ENCODE measurements at regions not wholly inside any gene's neighbourhood (a gene's known extent, or its start where the extent isn't known, plus 50 kb on each side); places are given as distances from the start of the nearest gene placed in this dataset.

DNA sequence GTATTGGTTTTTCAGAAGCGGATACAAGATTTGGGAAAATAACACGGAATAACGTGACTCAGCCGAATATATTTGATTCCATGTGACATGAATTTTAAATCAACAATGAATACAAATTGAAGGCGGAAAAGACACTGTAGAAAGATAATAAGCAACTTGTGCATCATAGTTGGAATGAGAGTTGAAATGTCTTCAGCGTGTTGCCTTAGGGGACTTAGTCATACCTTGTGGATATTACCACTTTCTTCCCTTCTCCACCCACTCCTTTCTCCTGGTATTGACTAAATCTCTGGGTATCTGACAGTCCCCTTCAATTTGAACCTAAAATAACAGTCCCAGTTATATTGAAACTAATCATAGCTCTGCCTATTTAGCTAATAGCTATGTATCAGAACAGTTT lies 2373.1 kb upstream of the RAG2 start:
- Mint-ChIP-seq H3K27me3 (ENCODE audit: low read depth) (no peaks in the 10 kb centered on the region), H3K4me1 (no peaks in the 10 kb centered on the region), H3K27ac (no peak overlapping the region), H3K36me3 (peaks cover 40% of the 10 kb centered on the region), H3K4me3 (no peak overlapping the region), H3K9me3 (peaks cover 66% of the 10 kb centered on the region)
- TF ChIP-seq, protein P1, sequence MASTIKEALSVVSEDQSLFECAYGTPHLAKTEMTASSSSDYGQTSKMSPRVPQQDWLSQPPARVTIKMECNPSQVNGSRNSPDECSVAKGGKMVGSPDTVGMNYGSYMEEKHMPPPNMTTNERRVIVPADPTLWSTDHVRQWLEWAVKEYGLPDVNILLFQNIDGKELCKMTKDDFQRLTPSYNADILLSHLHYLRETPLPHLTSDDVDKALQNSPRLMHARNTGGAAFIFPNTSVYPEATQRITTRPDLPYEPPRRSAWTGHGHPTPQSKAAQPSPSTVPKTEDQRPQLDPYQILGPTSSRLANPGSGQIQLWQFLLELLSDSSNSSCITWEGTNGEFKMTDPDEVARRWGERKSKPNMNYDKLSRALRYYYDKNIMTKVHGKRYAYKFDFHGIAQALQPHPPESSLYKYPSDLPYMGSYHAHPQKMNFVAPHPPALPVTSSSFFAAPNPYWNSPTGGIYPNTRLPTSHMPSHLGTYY (CRISPR knock-in tag; IDR thresholded peaks at IDR 0.05), result no peak
- no peak for TF ChIP-seq JAZF1 (CRISPR knock-in tag; IDR thresholded peaks at IDR 0.05)
- TF ChIP-seq, protein P2, sequence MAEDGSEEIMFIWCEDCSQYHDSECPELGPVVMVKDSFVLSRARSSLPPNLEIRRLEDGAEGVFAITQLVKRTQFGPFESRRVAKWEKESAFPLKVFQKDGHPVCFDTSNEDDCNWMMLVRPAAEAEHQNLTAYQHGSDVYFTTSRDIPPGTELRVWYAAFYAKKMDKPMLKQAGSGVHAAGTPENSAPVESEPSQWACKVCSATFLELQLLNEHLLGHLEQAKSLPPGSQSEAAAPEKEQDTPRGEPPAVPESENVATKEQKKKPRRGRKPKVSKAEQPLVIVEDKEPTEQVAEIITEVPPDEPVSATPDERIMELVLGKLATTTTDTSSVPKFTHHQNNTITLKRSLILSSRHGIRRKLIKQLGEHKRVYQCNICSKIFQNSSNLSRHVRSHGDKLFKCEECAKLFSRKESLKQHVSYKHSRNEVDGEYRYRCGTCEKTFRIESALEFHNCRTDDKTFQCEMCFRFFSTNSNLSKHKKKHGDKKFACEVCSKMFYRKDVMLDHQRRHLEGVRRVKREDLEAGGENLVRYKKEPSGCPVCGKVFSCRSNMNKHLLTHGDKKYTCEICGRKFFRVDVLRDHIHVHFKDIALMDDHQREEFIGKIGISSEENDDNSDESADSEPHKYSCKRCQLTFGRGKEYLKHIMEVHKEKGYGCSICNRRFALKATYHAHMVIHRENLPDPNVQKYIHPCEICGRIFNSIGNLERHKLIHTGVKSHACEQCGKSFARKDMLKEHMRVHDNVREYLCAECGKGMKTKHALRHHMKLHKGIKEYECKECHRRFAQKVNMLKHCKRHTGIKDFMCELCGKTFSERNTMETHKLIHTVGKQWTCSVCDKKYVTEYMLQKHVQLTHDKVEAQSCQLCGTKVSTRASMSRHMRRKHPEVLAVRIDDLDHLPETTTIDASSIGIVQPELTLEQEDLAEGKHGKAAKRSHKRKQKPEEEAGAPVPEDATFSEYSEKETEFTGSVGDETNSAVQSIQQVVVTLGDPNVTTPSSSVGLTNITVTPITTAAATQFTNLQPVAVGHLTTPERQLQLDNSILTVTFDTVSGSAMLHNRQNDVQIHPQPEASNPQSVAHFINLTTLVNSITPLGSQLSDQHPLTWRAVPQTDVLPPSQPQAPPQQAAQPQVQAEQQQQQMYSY (CRISPR knock-in tag; IDR thresholded peaks at IDR 0.05), result no peak
- DNase-seq (ENCODE audit: low spot score) (no peak), ATAC-seq (no peak)
- ChIA-PET CTCF (no interaction called here), POLR2A (no interaction called here)

DNA sequence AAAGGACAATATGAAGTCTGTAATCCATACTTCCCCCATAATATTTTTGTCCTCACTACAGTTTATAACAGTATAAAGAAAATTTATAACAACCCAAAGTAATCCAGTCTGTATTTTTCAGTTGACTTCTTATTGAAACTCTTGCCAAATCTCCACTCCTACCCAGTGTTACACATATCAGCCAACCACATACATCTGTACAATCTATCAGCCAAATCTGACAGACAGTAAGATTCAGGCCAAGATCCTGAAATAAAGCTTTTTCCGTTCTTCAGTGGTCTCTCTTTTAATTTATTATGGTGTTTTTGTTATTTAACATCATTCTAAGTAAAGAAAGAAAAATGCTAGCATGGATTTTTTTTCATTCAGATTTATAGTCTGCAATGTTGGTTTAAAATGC lies 2370.9 kb upstream of the RAG2 start:
- Mint-ChIP-seq H3K27ac (no peak overlapping the region), H3K9me3 (peaks cover 59% of the 10 kb centered on the region), H3K4me3 (no peak overlapping the region), H3K27me3 (ENCODE audit: low read depth) (no peaks in the 10 kb centered on the region), H3K4me1 (no peaks in the 10 kb centered on the region), H3K36me3 (peaks cover 36% of the 10 kb centered on the region)
- TF ChIP-seq, protein P3, sequence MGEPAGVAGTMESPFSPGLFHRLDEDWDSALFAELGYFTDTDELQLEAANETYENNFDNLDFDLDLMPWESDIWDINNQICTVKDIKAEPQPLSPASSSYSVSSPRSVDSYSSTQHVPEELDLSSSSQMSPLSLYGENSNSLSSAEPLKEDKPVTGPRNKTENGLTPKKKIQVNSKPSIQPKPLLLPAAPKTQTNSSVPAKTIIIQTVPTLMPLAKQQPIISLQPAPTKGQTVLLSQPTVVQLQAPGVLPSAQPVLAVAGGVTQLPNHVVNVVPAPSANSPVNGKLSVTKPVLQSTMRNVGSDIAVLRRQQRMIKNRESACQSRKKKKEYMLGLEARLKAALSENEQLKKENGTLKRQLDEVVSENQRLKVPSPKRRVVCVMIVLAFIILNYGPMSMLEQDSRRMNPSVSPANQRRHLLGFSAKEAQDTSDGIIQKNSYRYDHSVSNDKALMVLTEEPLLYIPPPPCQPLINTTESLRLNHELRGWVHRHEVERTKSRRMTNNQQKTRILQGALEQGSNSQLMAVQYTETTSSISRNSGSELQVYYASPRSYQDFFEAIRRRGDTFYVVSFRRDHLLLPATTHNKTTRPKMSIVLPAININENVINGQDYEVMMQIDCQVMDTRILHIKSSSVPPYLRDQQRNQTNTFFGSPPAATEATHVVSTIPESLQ (CRISPR knock-in tag; IDR thresholded peaks at IDR 0.05), result no peak
- TF ChIP-seq, protein P4, sequence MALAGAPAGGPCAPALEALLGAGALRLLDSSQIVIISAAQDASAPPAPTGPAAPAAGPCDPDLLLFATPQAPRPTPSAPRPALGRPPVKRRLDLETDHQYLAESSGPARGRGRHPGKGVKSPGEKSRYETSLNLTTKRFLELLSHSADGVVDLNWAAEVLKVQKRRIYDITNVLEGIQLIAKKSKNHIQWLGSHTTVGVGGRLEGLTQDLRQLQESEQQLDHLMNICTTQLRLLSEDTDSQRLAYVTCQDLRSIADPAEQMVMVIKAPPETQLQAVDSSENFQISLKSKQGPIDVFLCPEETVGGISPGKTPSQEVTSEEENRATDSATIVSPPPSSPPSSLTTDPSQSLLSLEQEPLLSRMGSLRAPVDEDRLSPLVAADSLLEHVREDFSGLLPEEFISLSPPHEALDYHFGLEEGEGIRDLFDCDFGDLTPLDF (CRISPR knock-in tag; IDR thresholded peaks at IDR 0.05), result no peak
- no peak for TF ChIP-seq ELF4 (CRISPR knock-in tag; IDR thresholded peaks at IDR 0.05; ENCODE audit: low read depth)
- POLR2A ChIA-PET, result no interaction called here
- DNase-seq (ENCODE audit: low spot score) (no peak), ATAC-seq (no peak)
- CTCF ChIA-PET, result no interaction called here

- ATAC-seq (no peak), DNase-seq (ENCODE audit: low spot score) (no peak)
- ChIA-PET POLR2A (no interaction called here), CTCF (no interaction called here)
- Mint-ChIP-seq H3K4me1 (no peaks in the 10 kb centered on the region), H3K27me3 (ENCODE audit: low read depth) (no peaks in the 10 kb centered on the region), H3K27ac (no peak overlapping the region), H3K4me3 (no peak overlapping the region), H3K9me3 (peaks cover 45% of the 10 kb centered on the region), H3K36me3 (peaks cover 38% of the 10 kb centered on the region)
- TF ChIP-seq ESRRA (CRISPR knock-in tag; IDR thresholded peaks at IDR 0.05; ENCODE audit: borderline replicate concordance) (no peak), FOXK1 (CRISPR knock-in tag; IDR thresholded peaks at IDR 0.05) (no peak), E2F5 (CRISPR knock-in tag; IDR thresholded peaks at IDR 0.05) (no peak), MLX (CRISPR knock-in tag; IDR thresholded peaks at IDR 0.05) (no peak), CREB1 (CRISPR knock-in tag; IDR thresholded peaks at IDR 0.05) (no peak), MXD4 (CRISPR knock-in tag; IDR thresholded peaks at IDR 0.05; ENCODE audit: borderline replicate concordance) (no peak), CREM (CRISPR knock-in tag; IDR thresholded peaks at IDR 0.05) (no peak), ELF4 (CRISPR knock-in tag; IDR thresholded peaks at IDR 0.05; ENCODE audit: low read depth) (no peak), TEAD1 (CRISPR knock-in tag; IDR thresholded peaks at IDR 0.05) (no peak), IRF2 (CRISPR knock-in tag; IDR thresholded peaks at IDR 0.05; ENCODE audit: borderline replicate concordance, low read depth) (no peak), IRF1 (CRISPR knock-in tag; IDR thresholded peaks at IDR 0.05) (no peak)
- TF ChIP-seq, protein P5, sequence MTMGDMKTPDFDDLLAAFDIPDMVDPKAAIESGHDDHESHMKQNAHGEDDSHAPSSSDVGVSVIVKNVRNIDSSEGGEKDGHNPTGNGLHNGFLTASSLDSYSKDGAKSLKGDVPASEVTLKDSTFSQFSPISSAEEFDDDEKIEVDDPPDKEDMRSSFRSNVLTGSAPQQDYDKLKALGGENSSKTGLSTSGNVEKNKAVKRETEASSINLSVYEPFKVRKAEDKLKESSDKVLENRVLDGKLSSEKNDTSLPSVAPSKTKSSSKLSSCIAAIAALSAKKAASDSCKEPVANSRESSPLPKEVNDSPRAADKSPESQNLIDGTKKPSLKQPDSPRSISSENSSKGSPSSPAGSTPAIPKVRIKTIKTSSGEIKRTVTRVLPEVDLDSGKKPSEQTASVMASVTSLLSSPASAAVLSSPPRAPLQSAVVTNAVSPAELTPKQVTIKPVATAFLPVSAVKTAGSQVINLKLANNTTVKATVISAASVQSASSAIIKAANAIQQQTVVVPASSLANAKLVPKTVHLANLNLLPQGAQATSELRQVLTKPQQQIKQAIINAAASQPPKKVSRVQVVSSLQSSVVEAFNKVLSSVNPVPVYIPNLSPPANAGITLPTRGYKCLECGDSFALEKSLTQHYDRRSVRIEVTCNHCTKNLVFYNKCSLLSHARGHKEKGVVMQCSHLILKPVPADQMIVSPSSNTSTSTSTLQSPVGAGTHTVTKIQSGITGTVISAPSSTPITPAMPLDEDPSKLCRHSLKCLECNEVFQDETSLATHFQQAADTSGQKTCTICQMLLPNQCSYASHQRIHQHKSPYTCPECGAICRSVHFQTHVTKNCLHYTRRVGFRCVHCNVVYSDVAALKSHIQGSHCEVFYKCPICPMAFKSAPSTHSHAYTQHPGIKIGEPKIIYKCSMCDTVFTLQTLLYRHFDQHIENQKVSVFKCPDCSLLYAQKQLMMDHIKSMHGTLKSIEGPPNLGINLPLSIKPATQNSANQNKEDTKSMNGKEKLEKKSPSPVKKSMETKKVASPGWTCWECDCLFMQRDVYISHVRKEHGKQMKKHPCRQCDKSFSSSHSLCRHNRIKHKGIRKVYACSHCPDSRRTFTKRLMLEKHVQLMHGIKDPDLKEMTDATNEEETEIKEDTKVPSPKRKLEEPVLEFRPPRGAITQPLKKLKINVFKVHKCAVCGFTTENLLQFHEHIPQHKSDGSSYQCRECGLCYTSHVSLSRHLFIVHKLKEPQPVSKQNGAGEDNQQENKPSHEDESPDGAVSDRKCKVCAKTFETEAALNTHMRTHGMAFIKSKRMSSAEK (CRISPR knock-in tag; IDR thresholded peaks at IDR 0.05; ENCODE audit: borderline replicate concordance), result no peak
These were observed 2354.7 kb upstream of the RAG2 start for GRCh38 chr11:38952698-38953097.

Measured in WTC11 (cell line).